Raji (cell line): ENCODE measurements at regions not wholly inside any gene's neighbourhood (a gene's known extent, or its start where the extent isn't known, plus 50 kb on each side); places are given as distances from the start of the nearest gene placed in this dataset.

ENCODE experiments used
- POLR2A ChIP-seq: IDR thresholded peaks from 2 replicates; pipeline ENCODE4 v1.6.1; 2011; ENCODE audit warnings: low read depth, low read length, control low read depth; ENCODE audit not compliant: insufficient read depth

- no peak for TF ChIP-seq POLR2A
Measured at GRCh38 chr5:29790281-29790680, 1403.2 kb upstream of the CDH6 start.

- no peak for TF ChIP-seq POLR2A
Measured at GRCh38 chr5:29780401-29780800, 1413.1 kb upstream of the CDH6 start.

- no peak for TF ChIP-seq POLR2A
Measured at GRCh38 chr5:29779141-29779540, 1414.3 kb upstream of the CDH6 start.

GRCh38 chr5:29777373-29777772 is 1416.1 kb upstream of the CDH6 start:
- TF ChIP-seq POLR2A, result no peak

GRCh38 chr5:29770936-29771335 is 1422.5 kb upstream of the CDH6 start:
- TF ChIP-seq POLR2A, result no peak

- TF ChIP-seq POLR2A, result no peak
Measured at GRCh38 chr5:29769474-29769873, 1424.0 kb upstream of the CDH6 start.

- no peak for TF ChIP-seq POLR2A
Measured at GRCh38 chr5:29758986-29759421, 1434.5 kb upstream of the CDH6 start.

GRCh38 chr5:29750453-29750852 is 1443.0 kb upstream of the CDH6 start:
- no peak for TF ChIP-seq POLR2A

- TF ChIP-seq POLR2A, result no peak
Measured at GRCh38 chr5:29744618-29745017, 1448.9 kb upstream of the CDH6 start.

- no peak for TF ChIP-seq POLR2A
Measured at GRCh38 chr5:29720954-29721353, 1472.5 kb upstream of the CDH6 start.

GRCh38 chr5:29719171-29719570 is 1474.3 kb upstream of the CDH6 start:
- no peak for TF ChIP-seq POLR2A

- no peak for TF ChIP-seq POLR2A
Measured at GRCh38 chr5:29715167-29715566, 1478.3 kb upstream of the CDH6 start.

GRCh38 chr5:29702875-29703274 is 1490.6 kb upstream of the CDH6 start:
- TF ChIP-seq POLR2A, result no peak

- no peak for TF ChIP-seq POLR2A
Measured at GRCh38 chr5:29701600-29701999, 1491.9 kb upstream of the CDH6 start.

GRCh38 chr5:29697785-29698414 is 1495.6 kb upstream of the CDH6 start:
- no peak for TF ChIP-seq POLR2A

GRCh38 chr5:29697278-29697677 is 1496.2 kb upstream of the CDH6 start:
- no peak for TF ChIP-seq POLR2A

GRCh38 chr5:29672678-29673077 is 1520.8 kb upstream of the CDH6 start:
- no peak for TF ChIP-seq POLR2A
